Heart right ventricle (tissue), 16 donors: ENCODE measurements at regions not wholly inside any gene's neighbourhood (a gene's known extent, or its start where the extent isn't known, plus 50 kb on each side); places are given as distances from the start of the nearest gene placed in this dataset.

Experiments
- ATAC-seq, 8 donors: fragments of 200-7000 bp; cut with Tn5 transposase; one replicate each; pipeline ENCODE4 v1.9.1; 2020; ENCODE audit warnings: mild to moderate bottlenecking in 8 of 8, moderate library complexity in 8 of 8, moderate number of reproducible peaks in 1 of 8
- DNase-seq, 2 donors: peaks; one replicate each; pipeline ENCODE4 v3.0.0-alpha.2; 2020
- H3K27ac ChIP-seq, 10 donors: fragments of 200-600 bp; sonication (generic) in 2 of 10; one replicate each; pipeline versions ENCODE4 v1.5.0 to v1.8.0; 2020 to 2022; ENCODE audit warnings: mild to moderate bottlenecking in 3 of 10
- H3K27me3 ChIP-seq, 7 donors: fragments of 200-600 bp; one replicate each; pipeline ENCODE4 v1.8.0; 2021 to 2022; ENCODE audit warnings: mild to moderate bottlenecking in 2 of 7
- H3K36me3 ChIP-seq, 9 donors: fragments of 200-600 bp; sonication (generic) in 1 of 9; one replicate each; pipeline versions ENCODE4 v1.5.0 to v1.8.0; 2020 to 2022; ENCODE audit warnings: mild to moderate bottlenecking in 2 of 9
- H3K4me1 ChIP-seq, 9 donors: fragments of 200-600 bp; sonication (generic) in 1 of 9; one replicate each; pipeline versions ENCODE4 v1.5.0 to v1.8.0; 2020 to 2022; ENCODE audit warnings: mild to moderate bottlenecking in 4 of 9
- H3K4me3 ChIP-seq, 10 donors: fragments of 200-600 bp; sonication (generic) in 2 of 10; one replicate each; pipeline versions ENCODE4 v1.5.0 to v1.8.0; 2020 to 2022; ENCODE audit warnings: mild to moderate bottlenecking in 7 of 10, moderate library complexity in 2 of 10
- H3K9me3 ChIP-seq, 11 donors: fragments of 200-600 bp in 10 of 11; sonication (generic) in 2 of 11; one replicate each; pipeline versions ENCODE4 v1.5.0 to v1.8.0; 2013 to 2022; ENCODE audit warnings: mild to moderate bottlenecking in 2 of 11, control low read depth in 1 of 11, moderate library complexity in 1 of 11
- WGBS, 2 donors: extraction: QIAGEN DNeasy Blood & Tissue Kit; methylation state at CpG; one replicate each; pipeline ENCODE4 v1.1.7; 2013; ENCODE audit warnings: inconsistent platforms in 1 of 2; 5-methylcytosine and 5-hydroxymethylcytosine counted together
- intact Hi-C, 10 donors: fragments of 100-400 bp; cut with DNase I; formaldehyde crosslinking; loops; one replicate each; pipeline versions ENCODE4 v1.11.1 to v1.14.2; 2022
- TF ChIP-seq, protein P1 (sequence below), 9 donors: fragments of 200-600 bp; sonication (generic) in 2 of 9; IDR thresholded peaks; one replicate each; pipeline versions ENCODE4 v1.5.0 to v1.8.0; 2021 to 2022; ENCODE audit warnings: antibody characterized with exemption in 9 of 9, mild to moderate bottlenecking in 5 of 9, moderate library complexity in 1 of 9
- donor health status: Arrhythmogenic right ventricular cardiomyopathy.
- donor health status: ischemic (EF 13 %, LVEDD 7.1; RV severe dilation, severe dysfunction).
- donor health status: healthy with polysubstance abuse.
- donor health status: DM: no; HTN: yes; CAD: no.
- donor health status: DM: no; HTN: no; CAD: no.
- donor health status: ischemic (EF 25% LVEDD 6.9; RV normal size, moderate dysfunction).
- donor health status: ischemic (EF 25% LVEDD 5.7; RV mildly dilated, moderate dysfunction).
- donor health status: healthy.
- donor health status: DM: yes; HTN: yes; CAD: no.
- donor health status: Ischemic cardiomyopathy.
- donor health status: ischemic (EF 35%, LVEDD 5.7; RV mildly dilated, moderate dysfunction).
- donor health status: nonischemic (EF 11% LVEDD 7.7; RV severe dilation, severe dysfunction).
- donor health status: DM: yes; HTN: yes; CAD: no.
- donor health status: PGD.
- donor health status: ischemic (EF 29% LVEDD 5.4; RV normal size, mild dysfunction).
- donor health status: nonischemic (EF 23%, LVEDD 6.1; RV moderate dilation, normal function).

GRCh38 chr6:145073811-145074210, 661.5 kb downstream of the EPM2A start:
- Histone ChIP-seq H3K4me3 (no peak overlapping the region), H3K27me3 (no peaks in the 10 kb centered on the region), H3K27ac (no peak overlapping the region), H3K36me3 (no peaks in the 10 kb centered on the region), H3K9me3 (peaks cover 0 to 26% (median 0%) of the 10 kb centered on the region in 11 donors), H3K4me1 (no peaks in the 10 kb centered on the region)
- 76 to 81% methylated on average over 2 of the region's 2 CpGs for WGBS, 2 donors
- DNase-seq (no peak), ATAC-seq (no peak)
- intact Hi-C loops: no loop called here
- TF ChIP-seq, protein P1, sequence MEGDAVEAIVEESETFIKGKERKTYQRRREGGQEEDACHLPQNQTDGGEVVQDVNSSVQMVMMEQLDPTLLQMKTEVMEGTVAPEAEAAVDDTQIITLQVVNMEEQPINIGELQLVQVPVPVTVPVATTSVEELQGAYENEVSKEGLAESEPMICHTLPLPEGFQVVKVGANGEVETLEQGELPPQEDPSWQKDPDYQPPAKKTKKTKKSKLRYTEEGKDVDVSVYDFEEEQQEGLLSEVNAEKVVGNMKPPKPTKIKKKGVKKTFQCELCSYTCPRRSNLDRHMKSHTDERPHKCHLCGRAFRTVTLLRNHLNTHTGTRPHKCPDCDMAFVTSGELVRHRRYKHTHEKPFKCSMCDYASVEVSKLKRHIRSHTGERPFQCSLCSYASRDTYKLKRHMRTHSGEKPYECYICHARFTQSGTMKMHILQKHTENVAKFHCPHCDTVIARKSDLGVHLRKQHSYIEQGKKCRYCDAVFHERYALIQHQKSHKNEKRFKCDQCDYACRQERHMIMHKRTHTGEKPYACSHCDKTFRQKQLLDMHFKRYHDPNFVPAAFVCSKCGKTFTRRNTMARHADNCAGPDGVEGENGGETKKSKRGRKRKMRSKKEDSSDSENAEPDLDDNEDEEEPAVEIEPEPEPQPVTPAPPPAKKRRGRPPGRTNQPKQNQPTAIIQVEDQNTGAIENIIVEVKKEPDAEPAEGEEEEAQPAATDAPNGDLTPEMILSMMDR (IDR thresholded peaks at IDR 0.05): no peak

DNA sequence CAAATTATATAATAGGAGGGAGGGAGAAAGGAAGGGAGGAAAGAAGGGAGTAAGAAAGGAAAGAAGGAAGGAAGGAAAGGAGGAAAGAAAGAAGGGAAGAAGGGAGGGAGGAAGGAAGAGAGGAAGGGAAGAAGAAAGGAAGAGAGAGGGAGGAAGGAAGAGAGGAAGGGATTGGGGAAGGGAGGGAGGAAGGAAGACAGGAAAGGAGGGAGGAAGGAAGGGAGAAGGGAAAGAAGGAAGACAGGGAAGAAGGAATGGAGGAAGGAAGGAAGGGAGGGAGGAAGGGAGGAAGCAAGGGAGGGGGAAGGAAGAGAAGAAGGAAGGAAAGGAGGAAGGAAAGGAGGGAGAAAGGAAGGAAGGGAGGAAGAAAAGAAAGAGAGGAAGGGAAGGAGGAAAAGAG, 660.5 kb downstream of the EPM2A start:
- H3K4me1 ChIP-seq: no peaks in the 10 kb centered on the region
- H3K9me3 ChIP-seq: peaks cover 0 to 26% (median 0%) of the 10 kb centered on the region in 11 donors
- ATAC-seq: no peak
- no peak overlapping the region for H3K27ac ChIP-seq
- intact Hi-C loops: no loop called here
- H3K36me3 ChIP-seq: no peaks in the 10 kb centered on the region
- no peaks in the 10 kb centered on the region for H3K27me3 ChIP-seq
- H3K4me3 ChIP-seq: no peak overlapping the region
- DNase-seq: no peak
- TF ChIP-seq, protein P1 (IDR thresholded peaks at IDR 0.05): no peak

DNA sequence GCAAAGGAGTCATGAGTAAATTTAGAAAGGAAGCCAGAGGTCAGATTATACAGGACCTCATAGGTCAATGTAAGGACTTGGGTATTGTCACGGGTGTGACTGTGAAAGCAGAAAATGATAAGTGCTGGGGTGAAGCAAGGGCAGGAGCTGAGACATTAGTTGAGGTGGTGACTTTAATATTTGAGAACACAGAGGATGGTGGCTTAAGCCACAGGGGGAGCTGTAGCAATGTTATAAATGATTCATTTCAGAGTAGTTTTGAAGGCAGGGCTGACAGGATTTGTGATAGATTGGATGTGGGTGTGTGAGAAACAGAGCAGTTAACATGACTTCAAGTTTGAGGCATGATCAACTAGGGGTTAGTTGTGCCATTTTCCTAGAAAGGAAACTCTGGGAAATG, 659.9 kb downstream of the EPM2A start:
- peaks cover 0 to 26% (median 0%) of the 10 kb centered on the region in 11 donors for H3K9me3 ChIP-seq
- TF ChIP-seq, protein P1 (IDR thresholded peaks at IDR 0.05): no peak
- no peak overlapping the region for H3K4me3 ChIP-seq
- H3K36me3 ChIP-seq: no peaks in the 10 kb centered on the region
- H3K27me3 ChIP-seq: no peaks in the 10 kb centered on the region
- intact Hi-C loops: no loop called here
- no peaks in the 10 kb centered on the region for H3K4me1 ChIP-seq
- no peak for ATAC-seq
- no peak for DNase-seq
- H3K27ac ChIP-seq: no peak overlapping the region
- 52 to 60% methylated on average over 1 of the region's 1 CpG for WGBS, 2 donors

GRCh38 chr6:145076115-145076841, 659.0 kb downstream of the EPM2A start:
- ATAC-seq (no peak), DNase-seq (no peak)
- Histone ChIP-seq H3K27me3 (no peaks in the 10 kb centered on the region), H3K4me3 (no peak overlapping the region), H3K27ac (no peak overlapping the region), H3K36me3 (no peaks in the 10 kb centered on the region), H3K4me1 (no peaks in the 10 kb centered on the region), H3K9me3 (peaks cover 0 to 26% (median 0%) of the 10 kb centered on the region in 11 donors)
- TF ChIP-seq, protein P1 (IDR thresholded peaks at IDR 0.05): no peak
- intact Hi-C loops: no loop called here
- 88 to 96% methylated on average over 8 of the region's 8 CpGs for WGBS, 2 donors
